Caco-2 (cell line): ENCODE measurements at regions not wholly inside any gene's neighbourhood (a gene's known extent, or its start where the extent isn't known, plus 50 kb on each side); places are given as distances from the start of the nearest gene placed in this dataset.

Source experiments
- BruUV-seq: library from RNA; stranded (reverse); fragments of 400-500 nt; replicated peaks from 2 replicates; lab custom pipeline; 2021; lab: Mats Ljungman, UMichigan
- CTCF ChIA-PET: fragments of 300-600 bp; sonication (Branson Sonifier 250); formaldehyde crosslinking; loops from one replicate; lab custom pipeline; 2022; ENCODE audit warnings: antibody characterized with exemption; lab: Charles Lee
- POLR2A ChIA-PET: fragments of 300-600 bp; sonication (Branson Sonifier 250); formaldehyde crosslinking; loops from one replicate; lab custom pipeline; 2022; ENCODE audit warnings: antibody characterized with exemption; lab: Charles Lee
- DNase-seq, 2 experiments: peaks; one replicate each; pipeline versions ENCODE4 v3.0.0 to v3.0.0-alpha.2; 2020 to 2022
- H3K27me3 ChIP-seq: replicated peaks from 2 replicates; pipeline ENCODE4 v1.6.0; 2011; ENCODE audit warnings: low read length; ENCODE audit not compliant: control insufficient read depth, insufficient read depth
- H3K36me3 ChIP-seq: 2 replicates; pipeline ENCODE4 v1.5.1; 2011; ENCODE audit warnings: low read length; ENCODE audit not compliant: control insufficient read depth, insufficient read depth
- H3K4me1 ChIP-seq: fragments of 250-450 bp; sonication (Bioruptor Pico); 2 replicates; pipeline ENCODE4 v1.5.1; 2020; ENCODE audit warnings: mild to moderate bottlenecking
- H3K4me3 ChIP-seq: 2 replicates; pipeline ENCODE4 v1.5.1; 2011; ENCODE audit warnings: low read depth, mild to moderate bottlenecking, control low read depth, low read length
- H3K9me3 ChIP-seq: fragments of 250-450 bp; sonication (Bioruptor Pico); 2 replicates; pipeline ENCODE4 v1.5.1; 2020; ENCODE audit warnings: mild to moderate bottlenecking, moderate library complexity
- H3K27ac Mint-ChIP-seq: one replicate; pipeline ENCODE4 v1.8.0; 2022; ENCODE audit warnings: mixed read lengths; ENCODE audit not compliant: unreplicated experiment
- H3K27me3 Mint-ChIP-seq: one replicate; pipeline ENCODE4 v1.8.0; 2022; ENCODE audit warnings: mixed read lengths; ENCODE audit not compliant: insufficient read depth, unreplicated experiment
- H3K36me3 Mint-ChIP-seq: one replicate; pipeline ENCODE4 v1.8.0; 2022; ENCODE audit warnings: mild to moderate bottlenecking, mixed read lengths; ENCODE audit not compliant: insufficient read depth, unreplicated experiment
- H3K4me1 Mint-ChIP-seq: one replicate; pipeline ENCODE4 v1.8.0; 2022; ENCODE audit warnings: low read depth, mixed read lengths; ENCODE audit not compliant: unreplicated experiment
- H3K4me3 Mint-ChIP-seq: one replicate; pipeline ENCODE4 v1.8.0; 2022; ENCODE audit warnings: mild to moderate bottlenecking, moderate library complexity, mixed read lengths; ENCODE audit not compliant: unreplicated experiment
- H3K9me3 Mint-ChIP-seq: one replicate; pipeline ENCODE4 v1.8.0; 2022; ENCODE audit warnings: mixed read lengths; ENCODE audit not compliant: unreplicated experiment
- intact Hi-C: fragments of 100-400 bp; cut with micrococcal nuclease; formaldehyde crosslinking; loops from one replicate; pipeline ENCODE4 v1.10.0; 2022; ENCODE audit not compliant: unreplicated experiment
- TF ChIP-seq, protein P1 (sequence below), 2 experiments: fragments of 200-600 bp in 1 of 2; IDR thresholded peaks; 1 replicate in 1 of 2; 2 replicates in 1 of 2; pipeline versions ENCODE4 v1.5.1 to v1.8.0; 2011 to 2022; ENCODE audit warnings: antibody characterized with exemption in 1 of 2, control low read depth in 1 of 2, inconsistent platforms in 1 of 2, low read depth in 1 of 2, low read length in 1 of 2, mild to moderate bottlenecking in 1 of 2, moderate library complexity in 1 of 2; ENCODE audit not compliant: insufficient read depth in 1 of 2, severe bottlenecking in 1 of 2, unreplicated experiment in 1 of 2

DNA sequence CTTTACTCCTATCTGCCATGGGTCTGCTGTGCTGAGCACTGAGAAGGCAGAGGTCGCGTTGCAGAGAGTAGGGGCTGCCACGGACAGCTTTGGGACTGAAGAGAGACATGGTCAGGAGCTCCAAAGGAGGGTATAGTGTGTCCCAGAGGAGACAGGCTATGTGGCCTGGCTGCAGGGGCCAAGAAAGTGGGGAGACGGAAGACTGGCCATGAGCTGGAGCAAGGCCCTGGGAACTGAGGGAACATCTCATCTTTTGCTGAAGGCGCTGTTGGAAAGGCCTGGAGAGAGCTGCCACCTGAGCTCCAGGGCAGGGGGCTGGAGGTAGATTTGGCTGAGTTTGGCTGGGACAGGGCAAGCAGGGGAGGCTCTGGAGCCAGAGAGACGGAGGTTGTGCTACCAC is 55.8 kb upstream of the AJAP1 start:
- H3K36me3 Mint-ChIP-seq: no peaks in the 10 kb centered on the region
- no peaks in the 10 kb centered on the region for H3K9me3 ChIP-seq
- TF ChIP-seq, protein P1, sequence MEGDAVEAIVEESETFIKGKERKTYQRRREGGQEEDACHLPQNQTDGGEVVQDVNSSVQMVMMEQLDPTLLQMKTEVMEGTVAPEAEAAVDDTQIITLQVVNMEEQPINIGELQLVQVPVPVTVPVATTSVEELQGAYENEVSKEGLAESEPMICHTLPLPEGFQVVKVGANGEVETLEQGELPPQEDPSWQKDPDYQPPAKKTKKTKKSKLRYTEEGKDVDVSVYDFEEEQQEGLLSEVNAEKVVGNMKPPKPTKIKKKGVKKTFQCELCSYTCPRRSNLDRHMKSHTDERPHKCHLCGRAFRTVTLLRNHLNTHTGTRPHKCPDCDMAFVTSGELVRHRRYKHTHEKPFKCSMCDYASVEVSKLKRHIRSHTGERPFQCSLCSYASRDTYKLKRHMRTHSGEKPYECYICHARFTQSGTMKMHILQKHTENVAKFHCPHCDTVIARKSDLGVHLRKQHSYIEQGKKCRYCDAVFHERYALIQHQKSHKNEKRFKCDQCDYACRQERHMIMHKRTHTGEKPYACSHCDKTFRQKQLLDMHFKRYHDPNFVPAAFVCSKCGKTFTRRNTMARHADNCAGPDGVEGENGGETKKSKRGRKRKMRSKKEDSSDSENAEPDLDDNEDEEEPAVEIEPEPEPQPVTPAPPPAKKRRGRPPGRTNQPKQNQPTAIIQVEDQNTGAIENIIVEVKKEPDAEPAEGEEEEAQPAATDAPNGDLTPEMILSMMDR (IDR thresholded peaks at IDR 0.05; ENCODE audit: insufficient read depth in 1 of 2, low read depth in 1 of 2, low read length in 1 of 2, severe bottlenecking in 1 of 2, unreplicated experiment in 1 of 2): no peak
- ChIA-PET POLR2A (no interaction called here), CTCF (no interaction called here)
- no peaks in the 10 kb centered on the region for H3K4me1 ChIP-seq
- intact Hi-C loops: no loop called here
- no peaks in the 10 kb centered on the region for H3K27me3 ChIP-seq
- H3K27me3 Mint-ChIP-seq: peaks cover 5% of the 10 kb centered on the region
- no peak overlapping the region for H3K27ac Mint-ChIP-seq
- no peaks in the 10 kb centered on the region for H3K4me1 Mint-ChIP-seq
- no peak overlapping the region for H3K4me3 Mint-ChIP-seq
- DNase-seq: no peak
- H3K9me3 Mint-ChIP-seq: no peaks in the 10 kb centered on the region
- H3K4me3 ChIP-seq: no peak overlapping the region
- H3K36me3 ChIP-seq: no peaks in the 10 kb centered on the region
- BruUV-seq: no TSS peak

GRCh38 chr1:4599521-4599920 is 54.9 kb upstream of the AJAP1 start:
- H3K36me3 Mint-ChIP-seq: no peaks in the 10 kb centered on the region

GRCh38 chr1:4599951-4600481 is 54.4 kb upstream of the AJAP1 start:
- POLR2A ChIA-PET: no interaction called here
- TF ChIP-seq, protein P1 (IDR thresholded peaks at IDR 0.05; ENCODE audit: insufficient read depth in 1 of 2, low read depth in 1 of 2, low read length in 1 of 2, severe bottlenecking in 1 of 2, unreplicated experiment in 1 of 2): no peak
- Histone ChIP-seq H3K36me3 (no peaks in the 10 kb centered on the region), H3K9me3 (no peaks in the 10 kb centered on the region), H3K4me3 (no peak overlapping the region), H3K4me1 (no peaks in the 10 kb centered on the region), H3K27me3 (no peaks in the 10 kb centered on the region)
- no peaks in the 10 kb centered on the region for H3K9me3 Mint-ChIP-seq
- no TSS peak for BruUV-seq
- H3K36me3 Mint-ChIP-seq: no peaks in the 10 kb centered on the region
- intact Hi-C loops: no loop called here
- no peak for DNase-seq
- H3K4me3 Mint-ChIP-seq: no peak overlapping the region
- no peak overlapping the region for H3K27ac Mint-ChIP-seq
- H3K4me1 Mint-ChIP-seq: no peaks in the 10 kb centered on the region
- H3K27me3 Mint-ChIP-seq: peaks cover 5% of the 10 kb centered on the region
- CTCF ChIA-PET: no interaction called here

More at GRCh38 chr1:4599521-4599920, 54.9 kb upstream of the AJAP1 start:
- no peaks in the 10 kb centered on the region for H3K4me1 ChIP-seq
- CTCF ChIA-PET: no interaction called here
- Mint-ChIP-seq H3K27ac (no peak overlapping the region), H3K27me3 (peaks cover 5% of the 10 kb centered on the region), H3K4me3 (no peak overlapping the region), H3K4me1 (no peaks in the 10 kb centered on the region), H3K9me3 (no peaks in the 10 kb centered on the region)
- intact Hi-C loops: no loop called here
- BruUV-seq: no TSS peak
- TF ChIP-seq, protein P1 (IDR thresholded peaks at IDR 0.05; ENCODE audit: insufficient read depth in 1 of 2, low read depth in 1 of 2, low read length in 1 of 2, severe bottlenecking in 1 of 2, unreplicated experiment in 1 of 2): no peak
- H3K36me3 ChIP-seq: no peaks in the 10 kb centered on the region
- DNase-seq: no peak
- no peak overlapping the region for H3K4me3 ChIP-seq
- H3K27me3 ChIP-seq: no peaks in the 10 kb centered on the region
- POLR2A ChIA-PET: no interaction called here
- no peaks in the 10 kb centered on the region for H3K9me3 ChIP-seq
